ENCODE measurements at regions not wholly inside any gene's neighbourhood (a gene's known extent, or its start where the extent isn't known, plus 50 kb on each side); places are given as distances from the start of the nearest gene placed in this dataset.
"Not testable (repeated sequence)": the region's sequence is repeated elsewhere in the genome, so short reads cannot be mapped to it uniquely, and the experiment has no call there.

- DNase-seq (ENCODE audit: low spot score), result no peak
These were observed 202.3 kb upstream of the PITRM1 start for GRCh38 chr10:3374914-3375313.

DNA sequence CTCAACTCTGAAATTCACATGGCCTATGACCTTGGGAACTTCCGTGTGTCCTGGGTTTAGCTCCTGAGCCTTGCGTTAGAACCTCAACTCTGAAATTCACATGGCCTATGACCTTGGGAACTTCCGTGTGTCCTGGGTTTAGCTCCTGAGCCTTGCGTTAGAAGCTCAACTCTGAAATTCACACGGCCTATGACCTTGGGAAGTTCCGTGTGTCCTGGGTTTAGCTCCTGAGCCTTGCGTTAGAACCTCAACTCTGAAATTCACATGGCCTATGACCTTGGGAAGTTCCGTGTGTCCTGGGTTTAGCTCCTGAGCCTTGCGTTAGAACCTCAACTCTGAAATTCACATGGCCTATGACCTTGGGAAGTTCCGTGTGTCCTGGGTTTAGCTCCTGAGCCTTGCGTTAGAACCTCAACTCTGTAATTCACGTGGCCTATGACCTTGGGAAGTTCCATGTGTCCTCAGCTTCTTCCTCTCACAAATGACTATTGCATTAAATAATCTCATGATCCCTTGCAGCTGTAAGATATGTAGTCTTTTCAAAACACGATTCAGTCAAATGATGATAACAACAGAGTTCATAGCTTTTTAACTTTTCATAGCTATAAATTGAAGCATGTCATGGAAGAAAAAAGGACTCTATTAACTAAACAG is 200.9 kb upstream of the PITRM1 start:
- not testable (repeated sequence) for DNase-seq (ENCODE audit: low spot score)

DNA sequence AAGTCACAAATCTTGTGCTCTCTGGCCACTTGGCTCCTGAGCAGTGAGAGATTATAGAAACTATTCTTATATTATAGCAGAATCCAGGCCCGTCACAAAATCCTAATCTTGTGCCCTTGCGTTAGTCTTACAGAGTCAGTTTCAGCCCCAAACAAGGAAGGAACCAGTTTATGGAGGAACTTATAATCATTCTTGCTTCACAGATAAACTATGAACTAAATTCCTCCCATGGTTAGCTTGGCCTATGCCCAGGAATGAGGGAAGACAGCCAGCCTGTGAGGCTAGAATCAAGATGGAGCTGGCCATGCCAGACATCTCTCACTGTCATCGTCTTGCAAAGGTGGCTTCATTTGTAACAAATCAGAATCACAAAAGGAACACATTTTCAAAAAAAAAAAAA is 199.7 kb upstream of the PITRM1 start:
- DNase-seq (ENCODE audit: low spot score), result no peak

GRCh38 chr10:3371624-3372023 is 199.0 kb upstream of the PITRM1 start:
- DNase-seq (ENCODE audit: low spot score), result not testable (repeated sequence)

GRCh38 chr10:3366735-3367405 is 194.3 kb upstream of the PITRM1 start:
- DNase-seq (ENCODE audit: low spot score), result no peak

- DNase-seq (ENCODE audit: low spot score), result no peak
These were observed 193.5 kb upstream of the PITRM1 start for GRCh38 chr10:3366043-3366442.

- no peak for DNase-seq (ENCODE audit: low spot score)
These were observed 193.0 kb upstream of the PITRM1 start for GRCh38 chr10:3365630-3366029.

DNA sequence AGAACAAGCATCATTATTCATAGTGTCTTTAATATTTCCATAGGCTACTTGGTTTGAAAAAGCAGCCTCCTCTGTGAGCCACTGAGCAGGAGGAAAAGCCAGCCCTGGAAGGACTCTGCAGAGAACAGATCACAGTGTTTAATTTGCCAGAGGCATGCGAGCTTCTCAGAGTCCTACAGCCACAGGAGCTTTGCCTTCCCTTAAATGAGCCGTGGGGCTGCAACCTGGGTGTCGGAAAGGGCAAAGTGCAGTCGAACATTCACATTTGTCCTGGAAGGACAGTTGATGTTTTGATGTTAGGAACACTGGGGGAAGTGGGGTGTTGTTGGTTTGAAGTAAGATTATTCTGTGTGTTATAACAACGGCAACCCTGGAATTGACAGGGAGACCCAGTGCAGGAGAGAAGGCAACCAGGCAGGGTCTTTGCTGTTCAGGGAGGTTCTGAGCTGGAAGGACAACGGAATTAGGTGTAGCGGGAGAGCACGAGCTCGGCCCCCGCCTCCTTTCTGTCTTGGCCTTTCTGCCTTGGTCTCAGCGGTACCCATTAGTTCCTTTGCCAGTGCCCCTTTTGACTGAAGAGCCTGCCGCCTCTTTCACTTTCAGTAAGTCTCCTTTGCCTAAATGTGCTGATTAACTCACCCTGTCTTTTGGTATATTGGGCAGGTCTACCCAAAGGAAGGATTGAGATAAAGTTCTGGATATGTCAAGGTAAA is 192.3 kb upstream of the PITRM1 start:
- DNase-seq (ENCODE audit: low spot score), result no peak

- DNase-seq (ENCODE audit: low spot score), result no peak
These were observed 190.9 kb upstream of the PITRM1 start for GRCh38 chr10:3363311-3364045.

- DNase-seq (ENCODE audit: low spot score), result no peak
These were observed 189.8 kb upstream of the PITRM1 start for GRCh38 chr10:3362394-3362793.

DNA sequence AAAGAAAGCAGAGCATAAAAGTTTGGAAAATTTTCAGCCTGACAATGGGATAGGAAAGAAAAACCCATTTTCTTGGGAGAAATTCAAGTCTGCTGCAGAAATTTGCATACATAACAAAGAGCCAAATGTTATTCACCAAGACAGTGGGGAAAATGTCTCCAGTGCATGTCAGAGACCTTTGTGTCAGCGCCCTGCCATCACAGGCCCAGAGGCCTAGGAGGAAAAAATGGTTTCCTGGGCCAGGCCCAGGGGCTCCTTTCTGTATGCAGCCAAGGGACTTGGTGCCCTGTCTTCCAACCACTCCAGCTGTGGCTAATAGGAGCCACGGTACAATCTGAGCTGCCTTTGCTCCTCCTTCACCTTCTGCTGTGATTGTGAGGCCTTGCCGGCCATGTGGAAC is 189.1 kb upstream of the PITRM1 start:
- no peak for DNase-seq (ENCODE audit: low spot score)

DNA sequence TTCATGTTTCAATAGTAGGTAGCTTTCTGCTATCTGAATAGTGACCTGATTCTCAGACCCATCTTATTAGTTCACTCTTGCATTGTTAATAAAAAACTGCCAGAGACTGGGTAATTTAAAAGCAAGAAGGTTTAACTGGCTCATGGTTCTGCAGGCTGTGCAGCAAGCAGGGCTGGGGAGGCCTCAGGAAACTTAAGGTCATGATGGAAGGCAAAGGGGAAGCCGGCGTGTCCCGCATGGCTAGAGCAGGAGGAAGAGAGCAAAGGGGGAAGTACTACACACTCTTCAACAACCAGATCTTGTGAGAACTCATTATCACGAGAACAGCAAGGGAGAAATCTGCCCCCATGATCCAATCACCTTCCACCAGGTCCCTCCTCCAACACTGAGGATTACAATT is 185.2 kb upstream of the PITRM1 start:
- no peak for DNase-seq (ENCODE audit: low spot score)

DNA sequence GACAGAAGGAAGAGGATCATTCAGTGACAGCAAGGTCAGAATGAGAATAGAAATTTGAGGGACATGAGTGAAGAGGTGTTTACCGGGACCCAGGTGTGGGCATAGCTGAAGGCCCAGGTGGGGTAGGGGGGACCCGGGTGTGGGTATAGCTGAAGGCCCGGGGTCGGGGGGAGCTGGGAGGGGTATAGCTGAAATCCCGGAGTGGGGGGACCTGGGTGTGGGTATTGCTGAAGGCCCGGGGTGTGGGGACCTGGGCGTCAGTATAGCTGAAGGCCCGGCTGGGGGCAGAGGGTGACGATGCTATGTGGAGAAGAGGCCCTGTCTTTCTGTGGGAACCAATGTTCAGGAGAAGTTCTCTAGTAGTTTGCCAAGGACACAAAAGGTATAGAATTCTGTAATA is 183.0 kb upstream of the PITRM1 start:
- DNase-seq (ENCODE audit: low spot score), result no peak

GRCh38 chr10:3354174-3354900 is 181.8 kb upstream of the PITRM1 start:
- DNase-seq (ENCODE audit: low spot score), result no peak

DNA sequence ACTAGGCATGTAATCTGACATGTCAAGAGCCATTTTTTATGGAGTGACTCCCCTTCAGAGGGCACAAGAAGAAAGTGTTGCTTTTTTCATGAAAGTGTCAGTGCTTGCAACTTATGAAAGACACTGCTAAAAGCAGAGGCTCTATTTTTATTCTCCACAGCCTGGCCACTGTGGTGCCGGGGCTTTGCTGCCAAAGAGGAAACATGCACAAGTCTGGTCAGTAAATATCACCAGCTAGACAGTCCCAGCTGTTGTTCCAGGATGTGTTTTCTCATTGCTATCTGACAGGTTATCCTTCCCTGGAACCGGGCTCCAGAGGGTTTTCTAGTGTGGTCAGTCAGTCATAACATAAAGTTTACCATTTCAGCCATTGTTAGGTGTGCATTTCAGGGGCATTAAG is 180.7 kb upstream of the PITRM1 start:
- DNase-seq (ENCODE audit: low spot score), result no peak

DNA sequence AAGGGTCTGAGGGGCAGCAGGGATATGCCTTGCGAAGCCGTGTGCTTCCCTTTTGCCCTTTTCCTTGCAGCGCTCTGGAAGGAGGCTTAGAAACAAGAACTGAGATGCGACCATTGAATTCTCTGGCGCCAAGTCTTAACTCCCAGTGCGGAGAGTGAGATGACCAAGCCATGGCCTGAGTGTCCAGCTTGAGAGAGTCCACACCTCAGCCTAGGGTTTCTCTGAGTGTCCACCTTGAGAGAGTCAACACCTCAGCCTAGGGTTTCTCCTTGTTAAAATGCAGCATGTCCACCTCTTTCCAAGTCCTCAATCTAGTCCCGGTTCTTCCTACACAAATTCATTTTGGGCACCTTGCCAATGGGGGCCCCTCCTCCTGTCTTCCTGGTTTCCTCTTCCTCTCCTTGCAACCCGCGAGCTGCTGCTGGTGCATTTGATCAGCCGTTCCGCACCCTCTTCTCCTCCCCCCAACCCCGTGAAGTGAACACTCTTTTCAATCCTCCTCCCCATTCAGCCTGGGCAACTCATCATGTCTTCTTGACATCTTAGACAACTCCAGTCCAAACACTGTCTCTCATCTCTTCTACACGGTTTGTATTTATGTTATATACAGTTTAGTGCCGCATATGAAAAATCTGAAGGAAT is 178.2 kb upstream of the PITRM1 start:
- DNase-seq (ENCODE audit: low spot score), result no peak

GRCh38 chr10:3350205-3350604 is 177.6 kb upstream of the PITRM1 start:
- no peak for DNase-seq (ENCODE audit: low spot score)

- no peak for DNase-seq (ENCODE audit: low spot score)
These were observed 176.0 kb upstream of the PITRM1 start for GRCh38 chr10:3348564-3348963.

DNA sequence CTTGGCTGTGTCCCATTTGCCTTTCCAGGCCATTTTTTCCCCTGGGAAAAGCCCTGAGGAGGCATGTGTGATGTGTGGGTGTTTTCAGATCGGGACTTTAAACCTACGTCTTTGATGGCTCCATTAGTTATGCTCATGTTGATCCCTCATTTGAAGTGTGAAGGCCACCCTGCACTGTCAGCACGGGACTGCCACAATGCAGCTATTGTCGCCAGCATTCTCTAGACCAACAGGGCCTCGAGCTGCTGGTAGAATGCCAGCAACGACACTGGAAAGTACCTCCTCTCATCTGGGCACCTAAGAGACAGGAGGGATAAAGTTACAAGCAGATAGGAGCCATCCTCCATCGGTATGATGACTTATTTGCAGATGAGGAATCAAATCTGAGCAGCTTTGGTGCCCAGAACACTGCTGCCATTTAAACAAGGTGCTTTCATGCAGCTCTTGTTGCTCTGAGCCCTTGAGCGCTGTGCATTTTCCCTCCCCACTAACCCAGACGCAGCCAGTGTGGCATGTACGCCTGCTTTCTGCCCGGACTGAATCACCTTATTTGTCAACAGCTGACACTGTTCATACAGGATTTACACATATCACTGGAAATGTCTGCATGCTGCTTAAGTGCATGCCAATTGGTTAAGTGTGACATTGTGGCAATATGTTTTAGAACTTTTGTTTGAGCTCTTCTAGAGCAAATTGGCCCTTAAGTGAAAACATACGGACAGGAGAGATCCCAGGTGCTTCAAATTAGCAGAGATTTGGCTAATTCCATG is 175.0 kb upstream of the PITRM1 start:
- no peak for DNase-seq (ENCODE audit: low spot score)

DNA sequence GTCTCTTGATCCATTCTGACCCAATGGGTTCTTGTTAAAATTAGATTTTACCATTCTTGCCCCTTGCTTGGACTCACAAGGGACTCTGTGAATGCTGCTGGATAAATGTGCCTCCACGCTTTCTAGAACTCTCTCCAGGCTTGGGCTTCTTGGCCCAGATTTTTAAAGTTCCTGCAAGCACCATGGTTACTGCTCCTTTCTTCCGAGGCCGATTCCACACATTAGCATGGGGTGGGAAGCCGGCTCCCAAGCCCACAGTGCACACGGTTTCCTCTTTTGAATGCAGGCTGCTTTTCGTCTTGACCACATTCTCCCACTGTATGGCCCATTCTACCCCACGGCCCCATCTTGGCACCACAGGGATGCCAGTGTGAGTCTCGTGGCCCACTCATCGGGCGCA is 174.3 kb upstream of the PITRM1 start:
- no peak for DNase-seq (ENCODE audit: low spot score)

DNA sequence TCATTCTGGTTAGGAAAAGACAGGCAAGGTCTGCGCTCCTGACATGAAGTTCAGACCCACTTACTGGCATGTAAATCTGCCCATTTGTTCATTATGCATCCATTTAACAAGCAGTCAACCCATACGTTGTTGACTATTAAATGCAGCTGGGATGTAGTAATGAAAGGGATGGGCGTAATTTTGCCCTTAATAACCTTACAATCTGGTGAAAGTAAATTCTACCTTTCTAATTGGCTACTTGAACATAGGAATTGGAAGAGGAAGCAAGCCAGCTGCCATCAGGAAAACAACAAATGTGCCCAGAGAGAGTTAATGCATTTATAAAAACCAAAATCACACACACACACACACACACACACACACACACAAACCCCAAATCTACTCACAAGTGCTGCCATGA is 170.2 kb upstream of the PITRM1 start:
- no peak for DNase-seq (ENCODE audit: low spot score)
